ENCODE measurements at regions not wholly inside any gene's neighbourhood (a gene's known extent, or its start where the extent isn't known, plus 50 kb on each side); places are given as distances from the start of the nearest gene placed in this dataset.

DNA sequence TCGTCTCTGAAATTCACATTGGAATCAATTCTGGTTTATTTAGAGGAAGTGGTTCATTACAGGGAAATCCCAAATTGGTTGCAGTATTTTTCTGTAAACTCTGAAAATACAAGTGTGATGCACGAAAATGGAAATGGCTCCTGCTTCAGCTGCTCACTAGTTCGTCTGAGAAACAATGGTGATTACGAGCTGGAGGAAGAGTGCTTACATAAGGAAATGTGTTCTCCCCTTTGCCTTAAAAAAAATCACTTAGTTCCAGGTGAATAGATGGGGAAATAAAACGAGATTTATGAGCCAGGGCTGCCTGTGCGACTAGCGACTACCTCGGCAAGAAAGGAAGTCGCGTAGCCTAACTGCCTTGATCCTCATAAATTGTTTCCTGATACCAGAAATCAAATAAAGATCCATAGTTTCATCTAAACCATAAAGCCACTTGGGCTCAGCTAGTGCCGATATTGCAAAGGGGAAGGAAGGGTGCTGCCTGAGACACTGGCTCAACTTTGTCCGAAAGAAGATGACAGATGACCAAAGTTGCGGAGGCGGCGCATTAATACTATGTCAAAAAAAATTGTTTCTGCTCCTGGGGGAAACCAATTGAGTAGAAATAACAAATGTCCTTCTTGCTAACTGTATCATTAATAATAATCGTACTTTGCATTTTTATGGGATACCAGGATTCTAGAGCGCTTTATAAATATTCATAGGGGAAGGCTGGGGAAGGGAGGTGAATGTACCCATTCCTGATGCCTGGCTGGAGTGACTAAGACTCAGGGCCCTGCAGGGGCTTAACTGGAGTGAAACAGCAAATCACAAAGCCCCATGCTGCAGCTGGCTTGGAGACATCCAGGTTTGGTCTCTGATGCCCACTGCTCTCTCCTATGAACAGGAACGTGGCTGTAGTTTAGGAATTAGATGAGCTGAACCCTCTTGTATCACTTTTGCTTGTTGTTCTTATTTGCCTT is 185.7 kb downstream of the BLID start:
- TF ChIP-seq ZNF396 (CRISPR knock-in tag; IDR thresholded peaks at IDR 0.05; ENCODE audit: borderline replicate concordance) (no peak), SP1 (CRISPR knock-in tag; conservative IDR thresholded peaks at IDR 0.05) (no peak), ZNF263 (CRISPR knock-in tag; IDR thresholded peaks at IDR 0.05; ENCODE audit: low read depth) (no peak), RORB (CRISPR knock-in tag; IDR thresholded peaks at IDR 0.05) (no peak), ZBTB21 (CRISPR knock-in tag; IDR thresholded peaks at IDR 0.05; ENCODE audit: borderline replicate concordance) (no peak)
- TF ChIP-seq, protein P1, sequence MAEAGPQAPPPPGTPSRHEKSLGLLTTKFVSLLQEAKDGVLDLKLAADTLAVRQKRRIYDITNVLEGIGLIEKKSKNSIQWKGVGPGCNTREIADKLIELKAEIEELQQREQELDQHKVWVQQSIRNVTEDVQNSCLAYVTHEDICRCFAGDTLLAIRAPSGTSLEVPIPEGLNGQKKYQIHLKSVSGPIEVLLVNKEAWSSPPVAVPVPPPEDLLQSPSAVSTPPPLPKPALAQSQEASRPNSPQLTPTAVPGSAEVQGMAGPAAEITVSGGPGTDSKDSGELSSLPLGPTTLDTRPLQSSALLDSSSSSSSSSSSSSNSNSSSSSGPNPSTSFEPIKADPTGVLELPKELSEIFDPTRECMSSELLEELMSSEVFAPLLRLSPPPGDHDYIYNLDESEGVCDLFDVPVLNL (CRISPR knock-in tag; IDR thresholded peaks at IDR 0.05; ENCODE audit: borderline replicate concordance, low read depth) = no peak
- TF ChIP-seq, protein P2, sequence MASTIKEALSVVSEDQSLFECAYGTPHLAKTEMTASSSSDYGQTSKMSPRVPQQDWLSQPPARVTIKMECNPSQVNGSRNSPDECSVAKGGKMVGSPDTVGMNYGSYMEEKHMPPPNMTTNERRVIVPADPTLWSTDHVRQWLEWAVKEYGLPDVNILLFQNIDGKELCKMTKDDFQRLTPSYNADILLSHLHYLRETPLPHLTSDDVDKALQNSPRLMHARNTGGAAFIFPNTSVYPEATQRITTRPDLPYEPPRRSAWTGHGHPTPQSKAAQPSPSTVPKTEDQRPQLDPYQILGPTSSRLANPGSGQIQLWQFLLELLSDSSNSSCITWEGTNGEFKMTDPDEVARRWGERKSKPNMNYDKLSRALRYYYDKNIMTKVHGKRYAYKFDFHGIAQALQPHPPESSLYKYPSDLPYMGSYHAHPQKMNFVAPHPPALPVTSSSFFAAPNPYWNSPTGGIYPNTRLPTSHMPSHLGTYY (CRISPR knock-in tag; IDR thresholded peaks at IDR 0.05) = no peak
- TF ChIP-seq, protein P3, sequence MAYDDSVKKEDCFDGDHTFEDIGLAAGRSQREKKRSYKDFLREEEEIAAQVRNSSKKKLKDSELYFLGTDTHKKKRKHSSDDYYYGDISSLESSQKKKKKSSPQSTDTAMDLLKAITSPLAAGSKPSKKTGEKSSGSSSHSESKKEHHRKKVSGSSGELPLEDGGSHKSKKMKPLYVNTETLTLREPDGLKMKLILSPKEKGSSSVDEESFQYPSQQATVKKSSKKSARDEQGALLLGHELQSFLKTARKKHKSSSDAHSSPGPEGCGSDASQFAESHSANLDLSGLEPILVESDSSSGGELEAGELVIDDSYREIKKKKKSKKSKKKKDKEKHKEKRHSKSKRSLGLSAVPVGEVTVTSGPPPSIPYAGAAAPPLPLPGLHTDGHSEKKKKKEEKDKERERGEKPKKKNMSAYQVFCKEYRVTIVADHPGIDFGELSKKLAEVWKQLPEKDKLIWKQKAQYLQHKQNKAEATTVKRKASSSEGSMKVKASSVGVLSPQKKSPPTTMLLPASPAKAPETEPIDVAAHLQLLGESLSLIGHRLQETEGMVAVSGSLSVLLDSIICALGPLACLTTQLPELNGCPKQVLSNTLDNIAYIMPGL (CRISPR knock-in tag; IDR thresholded peaks at IDR 0.05) = no peak
- Mint-ChIP-seq H3K36me3 (no peaks in the 10 kb centered on the region), H3K27me3 (ENCODE audit: low read depth) (peaks cover 3% of the 10 kb centered on the region), H3K4me3 (no peak overlapping the region), H3K4me1 (peaks cover 36% of the 10 kb centered on the region), H3K27ac (no peak overlapping the region), H3K9me3 (peaks cover 7% of the 10 kb centered on the region; the same call in 1 of the 2 replicates)
- no peak for DNase-seq (ENCODE audit: low spot score)
- ATAC-seq = no peak
- CTCF ChIA-PET = no interaction called here
- POLR2A ChIA-PET = no interaction called here

- Mint-ChIP-seq H3K27ac (no peak overlapping the region), H3K4me3 (no peak overlapping the region), H3K27me3 (ENCODE audit: low read depth) (peaks cover 3% of the 10 kb centered on the region), H3K4me1 (peaks cover 36% of the 10 kb centered on the region), H3K36me3 (no peaks in the 10 kb centered on the region), H3K9me3 (peaks cover 7% of the 10 kb centered on the region; the same call in 1 of the 2 replicates)
- TF ChIP-seq PRDM15 (CRISPR knock-in tag; IDR thresholded peaks at IDR 0.05) = peak; percentile 71
- no peak for TF ChIP-seq IRF1 (CRISPR knock-in tag; IDR thresholded peaks at IDR 0.05)
- ChIA-PET POLR2A (no interaction called here), CTCF (no interaction called here)
- peak; percentile 36 for ATAC-seq
- peak; percentile 12 for DNase-seq (ENCODE audit: low spot score)
Observed at GRCh38 chr11:121929581-121929980, 186.4 kb downstream of the BLID start.
